ENCODE measurements at regions not wholly inside any gene's neighbourhood (a gene's known extent, or its start where the extent isn't known, plus 50 kb on each side); places are given as distances from the start of the nearest gene placed in this dataset.

GRCh38 chr9:11128156-11128555 is 515.4 kb upstream of the PTPRD start:
- H3K27ac ChIP-seq (ENCODE audit: low read depth, low read length), result no peak overlapping the region
- no peaks in the 10 kb centered on the region for H3K9me3 ChIP-seq (ENCODE audit: control insufficient read depth, insufficient read depth, low read length)
- H3K4me1 ChIP-seq (ENCODE audit: control insufficient read depth, insufficient read depth, low read length), result no peaks in the 10 kb centered on the region
- no peak overlapping the region for H3K9ac ChIP-seq (ENCODE audit: low read depth, low read length)
- H3K36me3 ChIP-seq (ENCODE audit: control insufficient read depth, insufficient read depth, low read length), result no peaks in the 10 kb centered on the region
- no peaks in the 10 kb centered on the region for H3K27me3 ChIP-seq (ENCODE audit: control insufficient read depth, insufficient read depth, low read length)
- H3K4me3 ChIP-seq (ENCODE audit: low read depth, low read length), result no peak overlapping the region

GRCh38 chr9:11135851-11136250 is 523.0 kb upstream of the PTPRD start:
- H3K4me1 ChIP-seq (ENCODE audit: control insufficient read depth, insufficient read depth, low read length), result no peaks in the 10 kb centered on the region
- no peaks in the 10 kb centered on the region for H3K9me3 ChIP-seq (ENCODE audit: control insufficient read depth, insufficient read depth, low read length)
- no peak overlapping the region for H3K27ac ChIP-seq (ENCODE audit: low read depth, low read length)
- no peak overlapping the region for H3K9ac ChIP-seq (ENCODE audit: low read depth, low read length)
- H3K36me3 ChIP-seq (ENCODE audit: control insufficient read depth, insufficient read depth, low read length), result no peaks in the 10 kb centered on the region
- no peak overlapping the region for H3K4me3 ChIP-seq (ENCODE audit: low read depth, low read length)
- H3K27me3 ChIP-seq (ENCODE audit: control insufficient read depth, insufficient read depth, low read length), result no peaks in the 10 kb centered on the region

GRCh38 chr9:11141357-11141756 is 528.6 kb upstream of the PTPRD start:
- no peaks in the 10 kb centered on the region for H3K4me1 ChIP-seq (ENCODE audit: control insufficient read depth, insufficient read depth, low read length)
- H3K4me3 ChIP-seq (ENCODE audit: low read depth, low read length), result no peak overlapping the region
- no peaks in the 10 kb centered on the region for H3K36me3 ChIP-seq (ENCODE audit: control insufficient read depth, insufficient read depth, low read length)
- no peak overlapping the region for H3K27ac ChIP-seq (ENCODE audit: low read depth, low read length)
- H3K9me3 ChIP-seq (ENCODE audit: control insufficient read depth, insufficient read depth, low read length), result no peaks in the 10 kb centered on the region
- H3K27me3 ChIP-seq (ENCODE audit: control insufficient read depth, insufficient read depth, low read length), result no peaks in the 10 kb centered on the region
- H3K9ac ChIP-seq (ENCODE audit: low read depth, low read length), result no peak overlapping the region

GRCh38 chr9:11142965-11143738 is 530.4 kb upstream of the PTPRD start:
- H3K9ac ChIP-seq (ENCODE audit: low read depth, low read length), result no peak overlapping the region

GRCh38 chr9:11144746-11145145 is 531.9 kb upstream of the PTPRD start:
- Histone ChIP-seq H3K27me3 (ENCODE audit: control insufficient read depth, insufficient read depth, low read length) (no peaks in the 10 kb centered on the region), H3K9me3 (ENCODE audit: control insufficient read depth, insufficient read depth, low read length) (no peaks in the 10 kb centered on the region), H3K4me3 (ENCODE audit: low read depth, low read length) (no peak overlapping the region), H3K9ac (ENCODE audit: low read depth, low read length) (no peak overlapping the region), H3K36me3 (ENCODE audit: control insufficient read depth, insufficient read depth, low read length) (no peaks in the 10 kb centered on the region), H3K27ac (ENCODE audit: low read depth, low read length) (no peak overlapping the region), H3K4me1 (ENCODE audit: control insufficient read depth, insufficient read depth, low read length) (no peaks in the 10 kb centered on the region)

More at GRCh38 chr9:11142965-11143738, 530.4 kb upstream of the PTPRD start:
- Histone ChIP-seq H3K27ac (ENCODE audit: low read depth, low read length) (no peak overlapping the region), H3K9me3 (ENCODE audit: control insufficient read depth, insufficient read depth, low read length) (no peaks in the 10 kb centered on the region), H3K4me1 (ENCODE audit: control insufficient read depth, insufficient read depth, low read length) (no peaks in the 10 kb centered on the region), H3K36me3 (ENCODE audit: control insufficient read depth, insufficient read depth, low read length) (no peaks in the 10 kb centered on the region), H3K27me3 (ENCODE audit: control insufficient read depth, insufficient read depth, low read length) (no peaks in the 10 kb centered on the region), H3K4me3 (ENCODE audit: low read depth, low read length) (no peak overlapping the region)

GRCh38 chr9:11148189-11148588 is 535.4 kb upstream of the PTPRD start:
- no peak overlapping the region for H3K27ac ChIP-seq (ENCODE audit: low read depth, low read length)
- no peak overlapping the region for H3K4me3 ChIP-seq (ENCODE audit: low read depth, low read length)
- H3K36me3 ChIP-seq (ENCODE audit: control insufficient read depth, insufficient read depth, low read length), result no peaks in the 10 kb centered on the region
- H3K27me3 ChIP-seq (ENCODE audit: control insufficient read depth, insufficient read depth, low read length), result no peaks in the 10 kb centered on the region
- no peaks in the 10 kb centered on the region for H3K4me1 ChIP-seq (ENCODE audit: control insufficient read depth, insufficient read depth, low read length)
- no peak overlapping the region for H3K9ac ChIP-seq (ENCODE audit: low read depth, low read length)
- H3K9me3 ChIP-seq (ENCODE audit: control insufficient read depth, insufficient read depth, low read length), result no peaks in the 10 kb centered on the region

- Histone ChIP-seq H3K9ac (ENCODE audit: low read depth, low read length) (no peak overlapping the region), H3K36me3 (ENCODE audit: control insufficient read depth, insufficient read depth, low read length) (no peaks in the 10 kb centered on the region), H3K27ac (ENCODE audit: low read depth, low read length) (no peak overlapping the region), H3K9me3 (ENCODE audit: control insufficient read depth, insufficient read depth, low read length) (no peaks in the 10 kb centered on the region), H3K4me3 (ENCODE audit: low read depth, low read length) (no peak overlapping the region), H3K27me3 (ENCODE audit: control insufficient read depth, insufficient read depth, low read length) (no peaks in the 10 kb centered on the region), H3K4me1 (ENCODE audit: control insufficient read depth, insufficient read depth, low read length) (no peaks in the 10 kb centered on the region)
Observed at GRCh38 chr9:11149065-11149464, 536.3 kb upstream of the PTPRD start.

GRCh38 chr9:11158063-11158462 is 545.3 kb upstream of the PTPRD start:
- Histone ChIP-seq H3K4me3 (ENCODE audit: low read depth, low read length) (no peak overlapping the region), H3K27me3 (ENCODE audit: control insufficient read depth, insufficient read depth, low read length) (no peaks in the 10 kb centered on the region), H3K36me3 (ENCODE audit: control insufficient read depth, insufficient read depth, low read length) (no peaks in the 10 kb centered on the region), H3K4me1 (ENCODE audit: control insufficient read depth, insufficient read depth, low read length) (no peaks in the 10 kb centered on the region), H3K27ac (ENCODE audit: low read depth, low read length) (no peak overlapping the region), H3K9ac (ENCODE audit: low read depth, low read length) (no peak overlapping the region), H3K9me3 (ENCODE audit: control insufficient read depth, insufficient read depth, low read length) (peaks cover 14% of the 10 kb centered on the region)

- H3K9me3 ChIP-seq (ENCODE audit: control insufficient read depth, insufficient read depth, low read length), result peaks cover 16% of the 10 kb centered on the region
- H3K27ac ChIP-seq (ENCODE audit: low read depth, low read length), result no peak overlapping the region
- no peaks in the 10 kb centered on the region for H3K4me1 ChIP-seq (ENCODE audit: control insufficient read depth, insufficient read depth, low read length)
- H3K27me3 ChIP-seq (ENCODE audit: control insufficient read depth, insufficient read depth, low read length), result no peaks in the 10 kb centered on the region
- no peak overlapping the region for H3K9ac ChIP-seq (ENCODE audit: low read depth, low read length)
- H3K36me3 ChIP-seq (ENCODE audit: control insufficient read depth, insufficient read depth, low read length), result no peaks in the 10 kb centered on the region
- H3K4me3 ChIP-seq (ENCODE audit: low read depth, low read length), result no peak overlapping the region
Observed at GRCh38 chr9:11158676-11159075, 545.9 kb upstream of the PTPRD start.

GRCh38 chr9:11159318-11159862 is 546.6 kb upstream of the PTPRD start:
- no peak overlapping the region for H3K4me3 ChIP-seq (ENCODE audit: low read depth, low read length)
- no peaks in the 10 kb centered on the region for H3K27me3 ChIP-seq (ENCODE audit: control insufficient read depth, insufficient read depth, low read length)
- no peak overlapping the region for H3K27ac ChIP-seq (ENCODE audit: low read depth, low read length)
- H3K4me1 ChIP-seq (ENCODE audit: control insufficient read depth, insufficient read depth, low read length), result no peaks in the 10 kb centered on the region
- no peak overlapping the region for H3K9ac ChIP-seq (ENCODE audit: low read depth, low read length)
- no peaks in the 10 kb centered on the region for H3K36me3 ChIP-seq (ENCODE audit: control insufficient read depth, insufficient read depth, low read length)
- peaks cover 16% of the 10 kb centered on the region for H3K9me3 ChIP-seq (ENCODE audit: control insufficient read depth, insufficient read depth, low read length)

- H3K9me3 ChIP-seq (ENCODE audit: control insufficient read depth, insufficient read depth, low read length), result peaks cover 11% of the 10 kb centered on the region; the same call in 1 of the 2 replicates
- H3K4me3 ChIP-seq (ENCODE audit: low read depth, low read length), result no peak overlapping the region
- no peaks in the 10 kb centered on the region for H3K4me1 ChIP-seq (ENCODE audit: control insufficient read depth, insufficient read depth, low read length)
- no peaks in the 10 kb centered on the region for H3K36me3 ChIP-seq (ENCODE audit: control insufficient read depth, insufficient read depth, low read length)
- H3K27me3 ChIP-seq (ENCODE audit: control insufficient read depth, insufficient read depth, low read length), result no peaks in the 10 kb centered on the region
- no peak overlapping the region for H3K27ac ChIP-seq (ENCODE audit: low read depth, low read length)
- H3K9ac ChIP-seq (ENCODE audit: low read depth, low read length), result no peak overlapping the region
Observed at GRCh38 chr9:11163843-11164242, 551.0 kb upstream of the PTPRD start.
